ENCODE measurements at regions not wholly inside any gene's neighbourhood (a gene's known extent, or its start where the extent isn't known, plus 50 kb on each side); places are given as distances from the start of the nearest gene placed in this dataset.

- no peak overlapping the region for H3K4me2 ChIP-seq (ENCODE audit: control insufficient read depth, extremely low read depth, insufficient read depth, low read depth, low read length)
- no peaks in the 10 kb centered on the region for H3K79me2 ChIP-seq (ENCODE audit: control insufficient read depth, insufficient read depth, low read length)
- H3K27ac ChIP-seq (ENCODE audit: control insufficient read depth, insufficient read depth, low read length), result no peak overlapping the region
- H3K4me1 ChIP-seq (ENCODE audit: control insufficient read depth, extremely low read depth, insufficient read depth, low read length), result no peaks in the 10 kb centered on the region
- H3K4me3 ChIP-seq (ENCODE audit: control insufficient read depth in 2 of 3, extremely low read depth in 1 of 3, insufficient read depth in 2 of 3, low read depth in 1 of 3, low read length in 3 of 3), result no peak overlapping the region
- H3K9ac ChIP-seq (ENCODE audit: control insufficient read depth, extremely low read depth, insufficient read depth, low read length), result no peak overlapping the region
- no peak overlapping the region for H2AFZ ChIP-seq (ENCODE audit: control insufficient read depth, low read length)
- no peaks in the 10 kb centered on the region for H3K27me3 ChIP-seq (ENCODE audit: control insufficient read depth, extremely low read depth, insufficient read depth, low read length)
- dilution Hi-C loops (cut with MboI; ENCODE audit: extremely low pct_ligation_motif_present, low sequenced_read_pairs), result no loop called here
- TF ChIP-seq CTCF (optimal IDR thresholded peaks at IDR 0.05 in 1 of 3, IDR thresholded peaks at IDR 0.05 in 1 of 3, conservative IDR thresholded peaks at IDR 0.05 in 1 of 3; ENCODE audit: extremely low read depth in 1 of 3, insufficient read depth in 2 of 3, low read length in 3 of 3) (no peak), EZH2 (IDR thresholded peaks at IDR 0.05; ENCODE audit: low read length) (no peak)
- DNase-seq (ENCODE audit: low read depth, low spot score) (no peak), FAIRE-seq (peak; percentile 61)
- H4K20me1 ChIP-seq (ENCODE audit: control insufficient read depth, extremely low read depth, insufficient read depth, low read length), result no peaks in the 10 kb centered on the region
- no peaks in the 10 kb centered on the region for H3K36me3 ChIP-seq (ENCODE audit: control insufficient read depth in 2 of 2, extremely low read depth in 1 of 2, insufficient read depth in 2 of 2, low read length in 2 of 2)
- H3K9me3 ChIP-seq (ENCODE audit: control insufficient read depth, low read depth, low read length), result no peaks in the 10 kb centered on the region
- H3K9me1 ChIP-seq (ENCODE audit: control insufficient read depth, extremely low read depth, insufficient read depth, low read length), result no peaks in the 10 kb centered on the region
Measured at GRCh38 chr13:109361562-109362289, 424.7 kb downstream of the IRS2 start.

GRCh38 chr13:109357751-109358471 is 428.5 kb downstream of the IRS2 start:
- dilution Hi-C loops (cut with MboI; ENCODE audit: extremely low pct_ligation_motif_present, low sequenced_read_pairs), result no loop called here
- no peaks in the 10 kb centered on the region for H3K4me1 ChIP-seq (ENCODE audit: control insufficient read depth, extremely low read depth, insufficient read depth, low read length)
- H3K27ac ChIP-seq (ENCODE audit: control insufficient read depth, insufficient read depth, low read length), result no peak overlapping the region
- no peak overlapping the region for H3K4me2 ChIP-seq (ENCODE audit: control insufficient read depth, extremely low read depth, insufficient read depth, low read depth, low read length)
- TF ChIP-seq CTCF (optimal IDR thresholded peaks at IDR 0.05 in 1 of 3, IDR thresholded peaks at IDR 0.05 in 1 of 3, conservative IDR thresholded peaks at IDR 0.05 in 1 of 3; ENCODE audit: extremely low read depth in 1 of 3, insufficient read depth in 2 of 3, low read length in 3 of 3) (no peak), EZH2 (IDR thresholded peaks at IDR 0.05; ENCODE audit: low read length) (no peak)
- H3K27me3 ChIP-seq (ENCODE audit: control insufficient read depth, extremely low read depth, insufficient read depth, low read length), result no peaks in the 10 kb centered on the region
- no peaks in the 10 kb centered on the region for H3K79me2 ChIP-seq (ENCODE audit: control insufficient read depth, insufficient read depth, low read length)
- DNase-seq (ENCODE audit: low read depth, low spot score) (no peak), FAIRE-seq (peak; percentile 26)
- no peaks in the 10 kb centered on the region for H3K36me3 ChIP-seq (ENCODE audit: control insufficient read depth in 2 of 2, extremely low read depth in 1 of 2, insufficient read depth in 2 of 2, low read length in 2 of 2)
- H3K9me3 ChIP-seq (ENCODE audit: control insufficient read depth, low read depth, low read length), result no peaks in the 10 kb centered on the region
- H4K20me1 ChIP-seq (ENCODE audit: control insufficient read depth, extremely low read depth, insufficient read depth, low read length), result no peaks in the 10 kb centered on the region
- H3K9me1 ChIP-seq (ENCODE audit: control insufficient read depth, extremely low read depth, insufficient read depth, low read length), result no peaks in the 10 kb centered on the region
- no peak overlapping the region for H3K4me3 ChIP-seq (ENCODE audit: control insufficient read depth in 2 of 3, extremely low read depth in 1 of 3, insufficient read depth in 2 of 3, low read depth in 1 of 3, low read length in 3 of 3)
- no peak overlapping the region for H3K9ac ChIP-seq (ENCODE audit: control insufficient read depth, extremely low read depth, insufficient read depth, low read length)
- no peak overlapping the region for H2AFZ ChIP-seq (ENCODE audit: control insufficient read depth, low read length)
